Body of pancreas (tissue), 4 donors: ENCODE measurements at regions not wholly inside any gene's neighbourhood (a gene's known extent, or its start where the extent isn't known, plus 50 kb on each side); places are given as distances from the start of the nearest gene placed in this dataset.

ENCODE experiments used
- ATAC-seq: fragments of 150-250 bp; one replicate; pipeline ENCODE4 v1.9.1; 2016
- DNase-seq, 4 donors: peaks; one replicate each; pipeline ENCODE4 v3.0.0-alpha.2; 2019
- H3K27ac ChIP-seq, 4 donors: fragments of 200-600 bp; sonication (generic); 1 replicate in 3 of 4; 2 replicates in 1 of 4; pipeline versions ENCODE4 v1.5.1 to v1.6.1; 2016 to 2019; ENCODE audit warnings: mild to moderate bottlenecking in 1 of 4, mixed read lengths in 1 of 4, moderate library complexity in 1 of 4
- H3K27me3 ChIP-seq, 2 donors: fragments of 200-600 bp; sonication (generic); one replicate each; pipeline ENCODE4 v1.6.0; 2016; ENCODE audit warnings: mild to moderate bottlenecking in 1 of 2
- H3K36me3 ChIP-seq, 2 donors: fragments of 200-600 bp; sonication (generic); replicated peaks in 1 of 2; 2 replicates each; pipeline ENCODE4 v1.5.1; 2016; ENCODE audit warnings: low read depth in 2 of 2; ENCODE audit not compliant: insufficient read depth in 1 of 2
- H3K4me1 ChIP-seq: fragments of 200-600 bp; sonication (generic); one replicate; pipeline ENCODE4 v1.6.0; 2016
- H3K4me3 ChIP-seq, 2 donors: fragments of 200-600 bp; sonication (generic); 1 replicate in 1 of 2; 2 replicates in 1 of 2; pipeline ENCODE4 v1.5.1; 2016 to 2019
- H3K9me3 ChIP-seq, 3 donors: fragments of 200-600 bp; sonication (generic); 1 replicate in 2 of 3; 2 replicates in 1 of 3; pipeline ENCODE4 v1.5.1; 2016
- POLR2A ChIP-seq, 3 donors: fragments of 450-650 bp; IDR thresholded peaks; one replicate each; pipeline ENCODE4 v1.6.1; 2016; ENCODE audit warnings: antibody characterized with exemption in 3 of 3, mild to moderate bottlenecking in 2 of 3
- WGBS, 2 donors: methylation state at CpG; one replicate each; pipeline ENCODE4 v1.1.5; 2017; 5-methylcytosine and 5-hydroxymethylcytosine counted together
- intact Hi-C: fragments of 100-400 bp; cut with DNase I; formaldehyde crosslinking; loops from one replicate; pipeline ENCODE4 v1.15.1; 2023
- TF ChIP-seq, protein P1 (sequence below), 7 experiments: fragments of 450-650 bp in 4 of 7; fragments of 200-600 bp in 3 of 7; sonication (generic) in 3 of 7; IDR thresholded peaks; one replicate each; pipeline ENCODE4 v1.5.1; 2016 to 2019; ENCODE audit warnings: antibody characterized with exemption in 7 of 7

DNA sequence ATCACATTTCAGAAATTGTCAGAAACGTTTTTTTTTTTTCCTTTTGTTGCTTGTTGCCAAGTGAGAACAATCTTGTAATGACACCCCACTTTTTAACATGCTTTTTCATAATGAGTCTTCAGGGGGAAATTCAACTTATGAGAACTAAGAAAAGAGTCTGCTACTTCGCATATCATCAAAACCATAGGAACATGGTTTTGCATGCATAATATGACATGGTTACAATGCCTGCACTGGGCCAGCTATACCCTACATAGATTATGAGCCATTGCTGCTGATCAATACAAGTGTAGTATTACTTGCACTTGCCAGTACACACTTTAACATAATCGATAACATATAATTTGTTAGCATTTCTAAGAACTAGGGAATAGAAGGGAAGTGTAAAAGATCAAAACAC is 191.0 kb upstream of the NBEA start:
- intact Hi-C loops = no loop called here
- WGBS, 2 donors = 39 to 41% methylated on average over 3 of the region's 3 CpGs
- H3K27me3 ChIP-seq = no peaks in the 10 kb centered on the region
- DNase-seq (no peak), ATAC-seq (no peak)
- H3K4me3 ChIP-seq = no peak overlapping the region
- peaks cover 15% of the 10 kb centered on the region for H3K4me1 ChIP-seq
- no peak overlapping the region for H3K27ac ChIP-seq
- no peaks in the 10 kb centered on the region for H3K36me3 ChIP-seq
- TF ChIP-seq, protein P1, sequence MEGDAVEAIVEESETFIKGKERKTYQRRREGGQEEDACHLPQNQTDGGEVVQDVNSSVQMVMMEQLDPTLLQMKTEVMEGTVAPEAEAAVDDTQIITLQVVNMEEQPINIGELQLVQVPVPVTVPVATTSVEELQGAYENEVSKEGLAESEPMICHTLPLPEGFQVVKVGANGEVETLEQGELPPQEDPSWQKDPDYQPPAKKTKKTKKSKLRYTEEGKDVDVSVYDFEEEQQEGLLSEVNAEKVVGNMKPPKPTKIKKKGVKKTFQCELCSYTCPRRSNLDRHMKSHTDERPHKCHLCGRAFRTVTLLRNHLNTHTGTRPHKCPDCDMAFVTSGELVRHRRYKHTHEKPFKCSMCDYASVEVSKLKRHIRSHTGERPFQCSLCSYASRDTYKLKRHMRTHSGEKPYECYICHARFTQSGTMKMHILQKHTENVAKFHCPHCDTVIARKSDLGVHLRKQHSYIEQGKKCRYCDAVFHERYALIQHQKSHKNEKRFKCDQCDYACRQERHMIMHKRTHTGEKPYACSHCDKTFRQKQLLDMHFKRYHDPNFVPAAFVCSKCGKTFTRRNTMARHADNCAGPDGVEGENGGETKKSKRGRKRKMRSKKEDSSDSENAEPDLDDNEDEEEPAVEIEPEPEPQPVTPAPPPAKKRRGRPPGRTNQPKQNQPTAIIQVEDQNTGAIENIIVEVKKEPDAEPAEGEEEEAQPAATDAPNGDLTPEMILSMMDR (IDR thresholded peaks at IDR 0.05) = no peak
- no peak for TF ChIP-seq POLR2A (IDR thresholded peaks at IDR 0.05)
- no peaks in the 10 kb centered on the region for H3K9me3 ChIP-seq

- TF ChIP-seq, protein P1 (IDR thresholded peaks at IDR 0.05) = no peak
- TF ChIP-seq POLR2A (IDR thresholded peaks at IDR 0.05) = no peak
- no peak for ATAC-seq
- 85 to 87% methylated on average over 3 of the region's 3 CpGs for WGBS, 2 donors
- intact Hi-C loops = no loop called here
- H3K9me3 ChIP-seq = no peaks in the 10 kb centered on the region
- no peak overlapping the region for H3K4me3 ChIP-seq
- DNase-seq = no peak
- peaks cover 15% of the 10 kb centered on the region for H3K4me1 ChIP-seq
- H3K36me3 ChIP-seq = no peaks in the 10 kb centered on the region
- H3K27ac ChIP-seq = no peak overlapping the region
- H3K27me3 ChIP-seq = no peaks in the 10 kb centered on the region
Observed at GRCh38 chr13:34751492-34751891, 190.6 kb upstream of the NBEA start.

DNA sequence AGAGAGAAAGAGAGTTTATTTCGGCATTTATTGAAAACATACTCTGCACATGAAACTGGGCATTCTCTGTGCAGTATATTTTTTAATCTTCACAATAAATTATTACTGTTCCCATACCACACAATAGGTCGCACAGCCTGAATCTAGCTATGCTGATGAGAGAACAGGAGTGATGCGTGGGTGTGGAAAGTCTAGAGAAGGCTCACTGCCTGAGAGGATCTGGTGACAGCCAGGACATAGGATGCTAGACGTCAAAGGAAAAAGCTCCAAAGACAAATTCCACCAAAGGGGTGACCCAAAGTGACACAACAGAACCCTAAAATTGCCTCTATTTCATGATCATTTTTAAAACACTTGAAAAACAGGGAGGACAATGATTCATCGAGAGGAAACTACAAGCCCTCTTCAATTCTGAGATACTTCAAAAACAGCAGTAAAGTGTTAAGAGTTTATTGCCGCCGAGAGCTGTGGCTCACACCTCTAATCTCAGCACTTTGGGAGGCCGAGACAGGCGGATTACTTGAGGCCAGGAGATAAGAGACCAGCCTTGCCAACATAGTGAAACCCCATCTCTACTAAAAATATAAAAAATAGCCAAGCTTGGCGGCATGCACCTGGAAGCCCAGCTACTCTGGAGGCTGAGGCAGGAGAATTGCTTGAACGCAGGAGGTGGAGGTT is 189.6 kb upstream of the NBEA start:
- peaks cover 13% of the 10 kb centered on the region for H3K4me1 ChIP-seq
- 65 to 78% methylated on average over 11 of the region's 11 CpGs for WGBS, 2 donors
- H3K27ac ChIP-seq = no peak overlapping the region
- DNase-seq (no peak), ATAC-seq (no peak)
- H3K27me3 ChIP-seq = no peaks in the 10 kb centered on the region
- intact Hi-C loops = no loop called here
- no peak overlapping the region for H3K4me3 ChIP-seq
- no peak for TF ChIP-seq POLR2A (IDR thresholded peaks at IDR 0.05)
- TF ChIP-seq, protein P1 (IDR thresholded peaks at IDR 0.05) = no peak
- H3K9me3 ChIP-seq = no peaks in the 10 kb centered on the region
- no peaks in the 10 kb centered on the region for H3K36me3 ChIP-seq

DNA sequence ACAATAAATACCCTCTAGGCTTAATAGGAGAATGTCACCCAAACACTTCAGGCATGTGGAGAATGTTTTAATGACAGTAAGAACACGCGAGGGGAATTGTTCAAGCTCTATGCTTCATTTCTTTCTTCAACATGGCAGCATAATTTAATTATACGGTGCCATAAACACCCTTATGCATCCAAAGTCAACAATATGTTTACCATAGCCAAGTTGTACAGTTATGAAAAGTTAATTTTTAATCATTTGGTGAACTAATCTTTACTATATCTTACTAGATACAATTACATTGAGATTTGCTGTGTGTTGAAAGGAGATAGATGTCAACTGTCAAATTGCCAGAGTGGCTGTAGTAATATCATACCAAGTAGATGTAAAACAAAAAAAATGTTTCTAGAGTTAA is 185.9 kb upstream of the NBEA start:
- Histone ChIP-seq H3K4me1 (no peaks in the 10 kb centered on the region), H3K27ac (no peak overlapping the region), H3K36me3 (no peaks in the 10 kb centered on the region), H3K9me3 (no peaks in the 10 kb centered on the region), H3K4me3 (no peak overlapping the region), H3K27me3 (no peaks in the 10 kb centered on the region)
- ATAC-seq (no peak), DNase-seq (no peak)
- 33 to 54% methylated on average over 3 of the region's 3 CpGs for WGBS, 2 donors
- no peak for TF ChIP-seq POLR2A (IDR thresholded peaks at IDR 0.05)
- TF ChIP-seq, protein P1 (IDR thresholded peaks at IDR 0.05) = no peak
- intact Hi-C loops = no loop called here

DNA sequence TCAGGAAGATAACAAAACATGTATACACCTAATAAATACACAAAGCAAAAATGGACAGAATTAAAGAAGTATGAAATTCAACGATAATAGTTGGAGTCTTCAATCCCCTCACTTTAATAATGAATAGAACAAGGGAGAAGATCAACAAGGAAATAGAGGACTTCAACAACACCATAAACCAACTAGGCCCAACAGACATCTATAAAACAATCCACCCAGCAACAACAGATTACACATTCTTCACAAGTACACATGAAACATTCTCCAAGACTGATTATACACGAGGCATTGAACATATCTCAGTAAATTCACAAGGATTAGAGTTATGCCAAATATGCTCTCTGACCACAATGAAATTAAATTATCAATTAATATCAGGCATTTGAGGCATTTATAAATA is 185.5 kb upstream of the NBEA start:
- H3K36me3 ChIP-seq = no peaks in the 10 kb centered on the region
- WGBS, 2 donors = 65 to 68% methylated on average over 2 of the region's 2 CpGs
- H3K9me3 ChIP-seq = no peaks in the 10 kb centered on the region
- intact Hi-C loops = no loop called here
- H3K4me1 ChIP-seq = no peaks in the 10 kb centered on the region
- no peaks in the 10 kb centered on the region for H3K27me3 ChIP-seq
- TF ChIP-seq POLR2A (IDR thresholded peaks at IDR 0.05) = no peak
- TF ChIP-seq, protein P1 (IDR thresholded peaks at IDR 0.05) = no peak
- ATAC-seq (no peak), DNase-seq (no peak)
- no peak overlapping the region for H3K4me3 ChIP-seq
- no peak overlapping the region for H3K27ac ChIP-seq
